ENCODE measurements at regions not wholly inside any gene's neighbourhood (a gene's known extent, or its start where the extent isn't known, plus 50 kb on each side); places are given as distances from the start of the nearest gene placed in this dataset.

GRCh38 chr18:43590182-43590903 lies 313.1 kb upstream of the SYT4 start:
- Histone ChIP-seq H3K36me3 (ENCODE audit: insufficient read depth, low read length) (no peaks in the 10 kb centered on the region), H3K4me1 (ENCODE audit: control insufficient read depth, insufficient read depth, low read length, unreplicated experiment) (no peaks in the 10 kb centered on the region), H2AFZ (ENCODE audit: low read length, unreplicated experiment) (no peak overlapping the region), H3K27ac (ENCODE audit: low read depth, low read length) (no peak overlapping the region), H3K79me2 (ENCODE audit: control insufficient read depth, insufficient read depth, low read length, unreplicated experiment) (no peaks in the 10 kb centered on the region), H3K27me3 (ENCODE audit: insufficient read depth, low read length) (no peaks in the 10 kb centered on the region), H3K4me3 (ENCODE audit: low read depth, low read length) (no peak overlapping the region)

GRCh38 chr18:43592269-43592668 lies 315.0 kb upstream of the SYT4 start:
- no peaks in the 10 kb centered on the region for H3K27me3 ChIP-seq (ENCODE audit: insufficient read depth, low read length)
- H3K4me1 ChIP-seq (ENCODE audit: control insufficient read depth, insufficient read depth, low read length, unreplicated experiment) = no peaks in the 10 kb centered on the region
- no peaks in the 10 kb centered on the region for H3K79me2 ChIP-seq (ENCODE audit: control insufficient read depth, insufficient read depth, low read length, unreplicated experiment)
- no peak overlapping the region for H3K27ac ChIP-seq (ENCODE audit: low read depth, low read length)
- no peak overlapping the region for H2AFZ ChIP-seq (ENCODE audit: low read length, unreplicated experiment)
- no peaks in the 10 kb centered on the region for H3K36me3 ChIP-seq (ENCODE audit: insufficient read depth, low read length)
- no peak overlapping the region for H3K4me3 ChIP-seq (ENCODE audit: low read depth, low read length)

GRCh38 chr18:43596105-43596712 lies 318.9 kb upstream of the SYT4 start:
- Histone ChIP-seq H3K4me1 (ENCODE audit: control insufficient read depth, insufficient read depth, low read length, unreplicated experiment) (no peaks in the 10 kb centered on the region), H3K27ac (ENCODE audit: low read depth, low read length) (no peak overlapping the region), H3K79me2 (ENCODE audit: control insufficient read depth, insufficient read depth, low read length, unreplicated experiment) (no peaks in the 10 kb centered on the region), H3K4me3 (ENCODE audit: low read depth, low read length) (no peak overlapping the region), H3K27me3 (ENCODE audit: insufficient read depth, low read length) (no peaks in the 10 kb centered on the region), H2AFZ (ENCODE audit: low read length, unreplicated experiment) (no peak overlapping the region), H3K36me3 (ENCODE audit: insufficient read depth, low read length) (no peaks in the 10 kb centered on the region)

- Histone ChIP-seq H3K27ac (ENCODE audit: low read depth, low read length) (no peak overlapping the region), H3K4me3 (ENCODE audit: low read depth, low read length) (no peak overlapping the region), H3K27me3 (ENCODE audit: insufficient read depth, low read length) (no peaks in the 10 kb centered on the region)
Observed at GRCh38 chr18:43601432-43601831, 324.1 kb upstream of the SYT4 start.

GRCh38 chr18:43605224-43605623 lies 327.9 kb upstream of the SYT4 start:
- H3K36me3 ChIP-seq (ENCODE audit: insufficient read depth, low read length) = no peaks in the 10 kb centered on the region
- H3K27ac ChIP-seq (ENCODE audit: low read depth, low read length) = no peak overlapping the region
- H3K79me2 ChIP-seq (ENCODE audit: control insufficient read depth, insufficient read depth, low read length, unreplicated experiment) = no peaks in the 10 kb centered on the region
- H3K27me3 ChIP-seq (ENCODE audit: insufficient read depth, low read length) = no peaks in the 10 kb centered on the region
- H3K4me3 ChIP-seq (ENCODE audit: low read depth, low read length) = no peak overlapping the region
- no peaks in the 10 kb centered on the region for H3K4me1 ChIP-seq (ENCODE audit: control insufficient read depth, insufficient read depth, low read length, unreplicated experiment)
- no peak overlapping the region for H2AFZ ChIP-seq (ENCODE audit: low read length, unreplicated experiment)

More at GRCh38 chr18:43601432-43601831, 324.1 kb upstream of the SYT4 start:
- H3K36me3 ChIP-seq (ENCODE audit: insufficient read depth, low read length) = no peaks in the 10 kb centered on the region
- H3K4me1 ChIP-seq (ENCODE audit: control insufficient read depth, insufficient read depth, low read length, unreplicated experiment) = no peaks in the 10 kb centered on the region
- H2AFZ ChIP-seq (ENCODE audit: low read length, unreplicated experiment) = no peak overlapping the region
- no peaks in the 10 kb centered on the region for H3K79me2 ChIP-seq (ENCODE audit: control insufficient read depth, insufficient read depth, low read length, unreplicated experiment)

- Histone ChIP-seq H3K4me1 (ENCODE audit: control insufficient read depth, insufficient read depth, low read length, unreplicated experiment) (no peaks in the 10 kb centered on the region), H3K4me3 (ENCODE audit: low read depth, low read length) (no peak overlapping the region), H3K27ac (ENCODE audit: low read depth, low read length) (no peak overlapping the region), H2AFZ (ENCODE audit: low read length, unreplicated experiment) (no peak overlapping the region), H3K27me3 (ENCODE audit: insufficient read depth, low read length) (no peaks in the 10 kb centered on the region; the same call in 1 of the 2 replicates), H3K79me2 (ENCODE audit: control insufficient read depth, insufficient read depth, low read length, unreplicated experiment) (no peaks in the 10 kb centered on the region), H3K36me3 (ENCODE audit: insufficient read depth, low read length) (no peaks in the 10 kb centered on the region)
Observed at GRCh38 chr18:43606795-43607194, 329.5 kb upstream of the SYT4 start.

- H3K27me3 ChIP-seq (ENCODE audit: insufficient read depth, low read length) = no peaks in the 10 kb centered on the region
- no peak overlapping the region for H2AFZ ChIP-seq (ENCODE audit: low read length, unreplicated experiment)
- no peak overlapping the region for H3K4me3 ChIP-seq (ENCODE audit: low read depth, low read length)
- no peaks in the 10 kb centered on the region for H3K79me2 ChIP-seq (ENCODE audit: control insufficient read depth, insufficient read depth, low read length, unreplicated experiment)
- H3K4me1 ChIP-seq (ENCODE audit: control insufficient read depth, insufficient read depth, low read length, unreplicated experiment) = no peaks in the 10 kb centered on the region
- no peak overlapping the region for H3K27ac ChIP-seq (ENCODE audit: low read depth, low read length)
- H3K36me3 ChIP-seq (ENCODE audit: insufficient read depth, low read length) = no peaks in the 10 kb centered on the region
Observed at GRCh38 chr18:43620936-43621335, 343.6 kb upstream of the SYT4 start.

GRCh38 chr18:43622024-43622423 lies 344.7 kb upstream of the SYT4 start:
- H3K4me3 ChIP-seq (ENCODE audit: low read depth, low read length) = no peak overlapping the region
- no peaks in the 10 kb centered on the region for H3K36me3 ChIP-seq (ENCODE audit: insufficient read depth, low read length)
- no peaks in the 10 kb centered on the region for H3K27me3 ChIP-seq (ENCODE audit: insufficient read depth, low read length)
- no peaks in the 10 kb centered on the region for H3K79me2 ChIP-seq (ENCODE audit: control insufficient read depth, insufficient read depth, low read length, unreplicated experiment)
- no peak overlapping the region for H3K27ac ChIP-seq (ENCODE audit: low read depth, low read length)
- H2AFZ ChIP-seq (ENCODE audit: low read length, unreplicated experiment) = no peak overlapping the region
- H3K4me1 ChIP-seq (ENCODE audit: control insufficient read depth, insufficient read depth, low read length, unreplicated experiment) = no peaks in the 10 kb centered on the region

GRCh38 chr18:43625582-43625981 lies 348.3 kb upstream of the SYT4 start:
- Histone ChIP-seq H2AFZ (ENCODE audit: low read length, unreplicated experiment) (no peak overlapping the region), H3K4me1 (ENCODE audit: control insufficient read depth, insufficient read depth, low read length, unreplicated experiment) (no peaks in the 10 kb centered on the region), H3K4me3 (ENCODE audit: low read depth, low read length) (no peak overlapping the region), H3K79me2 (ENCODE audit: control insufficient read depth, insufficient read depth, low read length, unreplicated experiment) (no peaks in the 10 kb centered on the region), H3K27ac (ENCODE audit: low read depth, low read length) (no peak overlapping the region), H3K27me3 (ENCODE audit: insufficient read depth, low read length) (no peaks in the 10 kb centered on the region), H3K36me3 (ENCODE audit: insufficient read depth, low read length) (no peaks in the 10 kb centered on the region)

GRCh38 chr18:43627848-43628530 lies 350.7 kb upstream of the SYT4 start:
- Histone ChIP-seq H3K27ac (ENCODE audit: low read depth, low read length) (no peak overlapping the region), H3K79me2 (ENCODE audit: control insufficient read depth, insufficient read depth, low read length, unreplicated experiment) (no peaks in the 10 kb centered on the region), H3K27me3 (ENCODE audit: insufficient read depth, low read length) (no peaks in the 10 kb centered on the region), H3K4me1 (ENCODE audit: control insufficient read depth, insufficient read depth, low read length, unreplicated experiment) (no peaks in the 10 kb centered on the region), H2AFZ (ENCODE audit: low read length, unreplicated experiment) (no peak overlapping the region), H3K36me3 (ENCODE audit: insufficient read depth, low read length) (no peaks in the 10 kb centered on the region), H3K4me3 (ENCODE audit: low read depth, low read length) (no peak overlapping the region)

- no peak overlapping the region for H3K4me3 ChIP-seq (ENCODE audit: low read depth, low read length)
Observed at GRCh38 chr18:43634994-43635393, 357.7 kb upstream of the SYT4 start.

More at GRCh38 chr18:43634994-43635393, 357.7 kb upstream of the SYT4 start:
- Histone ChIP-seq H3K27me3 (ENCODE audit: insufficient read depth, low read length) (no peaks in the 10 kb centered on the region), H3K4me1 (ENCODE audit: control insufficient read depth, insufficient read depth, low read length, unreplicated experiment) (no peaks in the 10 kb centered on the region), H2AFZ (ENCODE audit: low read length, unreplicated experiment) (no peak overlapping the region), H3K79me2 (ENCODE audit: control insufficient read depth, insufficient read depth, low read length, unreplicated experiment) (no peaks in the 10 kb centered on the region), H3K27ac (ENCODE audit: low read depth, low read length) (no peak overlapping the region), H3K36me3 (ENCODE audit: insufficient read depth, low read length) (no peaks in the 10 kb centered on the region)

Measured in ACC112 (cell line).